ENCODE measurements at regions not wholly inside any gene's neighbourhood (a gene's known extent, or its start where the extent isn't known, plus 50 kb on each side); places are given as distances from the start of the nearest gene placed in this dataset.

GRCh38 chr6:76448109-76448508, 375.6 kb upstream of the IMPG1 start:
- TF ChIP-seq CTCF (conservative IDR thresholded peaks at IDR 0.05; ENCODE audit: low read depth, low read length) (no peak), EZH2 (IDR thresholded peaks at IDR 0.05; ENCODE audit: borderline replicate concordance, low read depth, low read length, poor library complexity, severe bottlenecking) (no peak)

All from A673 (cell line).